ENCODE measurements at regions not wholly inside any gene's neighbourhood (a gene's known extent, or its start where the extent isn't known, plus 50 kb on each side); places are given as distances from the start of the nearest gene placed in this dataset.
"Not testable (repeated sequence)": the region's sequence is repeated elsewhere in the genome, so short reads cannot be mapped to it uniquely, and the experiment has no call there.

DNA sequence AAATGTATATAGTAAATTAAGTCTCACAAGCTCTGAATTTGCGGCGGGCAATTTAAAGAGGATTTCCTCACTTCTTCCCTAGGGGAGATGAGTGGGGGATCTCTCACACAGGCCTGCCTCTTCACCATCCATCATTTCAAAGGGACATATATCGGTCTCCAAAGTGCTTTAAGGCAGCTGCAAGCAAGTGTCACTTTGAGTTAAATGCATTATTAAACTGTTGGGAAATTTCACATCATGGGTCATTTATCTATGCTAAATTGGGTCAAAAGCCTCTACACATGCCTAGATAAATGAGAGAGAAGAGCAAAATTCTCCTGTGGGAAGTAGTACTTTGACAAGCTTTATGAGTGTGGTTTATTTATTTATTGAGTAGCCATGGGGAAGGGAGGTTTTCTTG lies 1106.1 kb upstream of the GOT2 start:
- no peak for TF ChIP-seq JUND (IDR thresholded peaks at IDR 0.05; ENCODE audit: low read depth)
- no peak for DNase-seq (ENCODE audit: low read depth in 1 of 2, low spot score in 1 of 2)
- in situ Hi-C loops (cut with HindIII; ENCODE audit: low pct_unique_long_range_greater_than_20kb, low sequenced_read_pairs) = no loop called here

DNA sequence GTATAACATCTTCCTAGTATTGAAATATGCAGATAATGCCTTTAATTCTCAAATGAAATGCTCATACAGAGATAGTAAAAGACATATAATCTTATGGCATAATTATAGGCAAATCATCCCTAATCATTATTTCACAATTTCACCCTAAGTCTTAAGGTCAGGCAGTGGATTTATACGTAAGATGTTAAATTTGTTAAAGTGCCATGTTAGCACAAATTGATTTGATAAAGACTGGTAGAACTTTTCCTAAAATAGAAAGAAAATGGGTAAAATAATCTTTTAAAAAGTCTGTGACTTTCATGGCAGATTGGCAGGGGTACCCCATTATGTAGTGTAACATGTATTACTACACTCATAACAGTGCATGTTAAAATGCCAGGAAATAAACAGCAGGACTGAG lies 1092.7 kb upstream of the GOT2 start:
- no peak for DNase-seq (ENCODE audit: low read depth in 1 of 2, low spot score in 1 of 2)
- no peak for TF ChIP-seq JUND (IDR thresholded peaks at IDR 0.05; ENCODE audit: low read depth)
- in situ Hi-C loops (cut with HindIII; ENCODE audit: low pct_unique_long_range_greater_than_20kb, low sequenced_read_pairs) = no loop called here

DNA sequence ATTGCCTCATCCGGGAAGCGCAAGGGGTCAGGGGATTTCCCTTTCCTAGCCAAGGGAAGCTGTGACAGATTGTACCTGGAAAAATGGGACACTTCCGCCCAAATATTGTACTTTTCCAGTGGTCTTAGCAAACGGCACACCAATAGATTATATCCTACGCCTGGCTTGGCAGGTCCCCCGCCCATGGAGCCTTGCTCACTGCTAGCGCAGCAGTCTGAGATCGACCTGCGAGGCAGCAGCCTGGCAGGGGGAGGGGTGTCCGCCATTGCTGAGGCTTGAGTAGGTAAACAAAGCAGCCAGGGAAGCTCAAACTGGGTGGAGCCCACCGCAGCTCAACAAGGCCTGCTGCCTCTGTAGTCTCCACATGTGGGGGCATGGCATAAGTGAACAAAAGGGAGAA lies 1075.4 kb upstream of the GOT2 start:
- in situ Hi-C loops (cut with HindIII; ENCODE audit: low pct_unique_long_range_greater_than_20kb, low sequenced_read_pairs); DNase-seq (ENCODE audit: low read depth in 1 of 2, low spot score in 1 of 2): not testable (repeated sequence)

DNA sequence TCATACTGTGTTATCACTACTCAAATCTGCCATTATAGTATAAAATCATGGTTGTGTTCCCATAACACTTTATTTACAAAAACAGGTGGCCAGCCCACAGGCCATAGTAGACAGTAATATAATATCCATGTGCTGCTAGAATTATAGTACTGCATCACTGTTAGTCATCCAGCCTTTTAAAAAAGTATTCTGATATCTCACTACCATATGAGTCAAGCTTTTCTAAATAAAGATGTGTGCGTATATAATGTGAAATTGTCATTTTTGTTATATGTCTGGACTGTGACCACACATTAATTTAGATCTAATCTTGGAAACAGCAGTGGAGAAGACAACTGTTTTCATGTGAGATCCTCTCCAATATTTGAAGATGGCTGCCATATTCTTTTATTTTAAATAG lies 1049.1 kb upstream of the GOT2 start:
- in situ Hi-C loops (cut with HindIII; ENCODE audit: low pct_unique_long_range_greater_than_20kb, low sequenced_read_pairs) = no loop called here
- DNase-seq (ENCODE audit: low read depth in 1 of 2, low spot score in 1 of 2) = no peak
- TF ChIP-seq JUND (IDR thresholded peaks at IDR 0.05; ENCODE audit: low read depth) = no peak

DNA sequence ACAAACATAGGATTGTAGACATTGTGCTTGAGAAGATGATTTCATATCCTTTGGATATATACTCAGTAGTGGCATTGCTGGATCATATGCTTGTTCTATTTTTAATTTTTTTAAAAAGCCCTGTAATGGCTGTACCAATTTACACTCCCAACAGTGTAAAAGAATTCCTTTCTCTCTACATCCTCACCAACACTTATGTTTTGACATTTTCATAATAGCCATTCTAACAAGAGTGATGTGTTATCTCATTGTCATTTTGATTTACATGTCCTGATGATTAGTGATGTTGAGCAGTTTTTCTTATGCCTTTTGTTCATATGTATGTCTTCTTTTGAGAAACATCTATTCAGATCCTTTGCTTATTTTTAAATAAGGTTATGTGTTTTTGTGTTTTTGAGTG lies 1039.2 kb upstream of the GOT2 start:
- no peak for DNase-seq (ENCODE audit: low read depth in 1 of 2, low spot score in 1 of 2)
- no peak for TF ChIP-seq JUND (IDR thresholded peaks at IDR 0.05; ENCODE audit: low read depth)
- in situ Hi-C loops (cut with HindIII; ENCODE audit: low pct_unique_long_range_greater_than_20kb, low sequenced_read_pairs) = no loop called here

DNA sequence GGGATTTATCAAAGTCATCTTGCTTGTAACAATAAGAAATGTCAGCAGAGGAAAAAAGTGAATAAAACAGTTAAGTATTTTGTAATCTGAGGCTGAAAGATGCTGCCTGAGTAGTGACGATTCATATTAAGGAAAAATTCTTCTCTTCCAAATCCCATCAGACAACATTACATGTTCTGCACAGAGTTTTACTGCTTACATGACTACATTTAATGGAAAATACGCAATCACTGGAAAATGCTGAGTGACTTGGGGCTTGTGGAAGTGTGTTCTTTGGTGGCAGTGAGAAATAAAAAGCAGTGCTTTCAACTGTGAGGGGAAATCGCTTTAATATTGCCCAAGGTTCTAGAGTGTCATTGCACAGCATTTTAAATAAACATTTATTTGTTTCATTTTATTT lies 1025.2 kb upstream of the GOT2 start:
- DNase-seq (ENCODE audit: low read depth in 1 of 2, low spot score in 1 of 2) = no peak
- in situ Hi-C loops (cut with HindIII; ENCODE audit: low pct_unique_long_range_greater_than_20kb, low sequenced_read_pairs) = no loop called here
- TF ChIP-seq JUND (IDR thresholded peaks at IDR 0.05; ENCODE audit: low read depth) = no peak

DNA sequence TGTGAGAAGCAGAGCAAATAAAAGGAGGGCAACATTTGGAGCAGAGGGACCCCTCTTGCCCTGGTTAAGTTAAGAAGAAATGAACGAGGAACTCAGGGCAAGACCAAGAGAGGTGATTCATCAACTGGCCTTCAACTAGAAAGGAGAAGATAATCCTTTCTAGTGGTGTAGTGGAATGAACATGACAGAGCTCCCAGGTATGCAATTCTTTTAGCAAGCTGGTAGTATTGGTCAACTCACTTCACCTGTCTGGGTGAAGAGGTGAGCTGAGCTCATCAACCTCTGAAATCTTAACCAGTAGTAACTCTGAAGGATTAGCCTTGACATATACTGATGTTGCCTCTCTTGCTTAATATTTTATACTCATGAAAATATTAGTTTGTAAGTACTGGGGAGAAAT lies 1024.7 kb upstream of the GOT2 start:
- in situ Hi-C loops (cut with HindIII; ENCODE audit: low pct_unique_long_range_greater_than_20kb, low sequenced_read_pairs) = no loop called here
- no peak for TF ChIP-seq JUND (IDR thresholded peaks at IDR 0.05; ENCODE audit: low read depth)
- DNase-seq (ENCODE audit: low read depth in 1 of 2, low spot score in 1 of 2) = no peak

DNA sequence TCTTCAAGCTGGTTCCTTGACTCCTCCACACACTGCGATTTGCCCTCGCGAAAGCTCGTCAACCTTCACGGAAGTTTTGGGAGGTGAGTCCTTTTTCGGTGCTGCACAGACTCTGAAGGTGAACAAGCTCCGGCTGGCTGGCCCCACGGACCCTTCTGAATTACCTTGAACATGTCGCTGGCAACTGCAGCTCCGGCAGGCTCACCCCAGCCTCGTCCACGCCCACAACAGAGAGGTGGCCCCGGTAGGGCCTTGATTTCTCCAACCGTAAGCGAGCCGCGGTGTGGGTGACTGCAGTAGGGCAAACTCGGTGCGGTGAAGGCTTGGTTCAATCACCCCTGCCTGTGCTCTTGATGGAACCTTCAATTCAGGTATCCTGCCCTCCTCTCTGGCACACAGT lies 1020.7 kb upstream of the GOT2 start:
- peak in 1 of 2 experiments; percentile 3 for DNase-seq (ENCODE audit: low read depth in 1 of 2, low spot score in 1 of 2)
- in situ Hi-C loops (cut with HindIII; ENCODE audit: low pct_unique_long_range_greater_than_20kb, low sequenced_read_pairs) = no loop called here
- TF ChIP-seq JUND (IDR thresholded peaks at IDR 0.05; ENCODE audit: low read depth) = no peak

DNA sequence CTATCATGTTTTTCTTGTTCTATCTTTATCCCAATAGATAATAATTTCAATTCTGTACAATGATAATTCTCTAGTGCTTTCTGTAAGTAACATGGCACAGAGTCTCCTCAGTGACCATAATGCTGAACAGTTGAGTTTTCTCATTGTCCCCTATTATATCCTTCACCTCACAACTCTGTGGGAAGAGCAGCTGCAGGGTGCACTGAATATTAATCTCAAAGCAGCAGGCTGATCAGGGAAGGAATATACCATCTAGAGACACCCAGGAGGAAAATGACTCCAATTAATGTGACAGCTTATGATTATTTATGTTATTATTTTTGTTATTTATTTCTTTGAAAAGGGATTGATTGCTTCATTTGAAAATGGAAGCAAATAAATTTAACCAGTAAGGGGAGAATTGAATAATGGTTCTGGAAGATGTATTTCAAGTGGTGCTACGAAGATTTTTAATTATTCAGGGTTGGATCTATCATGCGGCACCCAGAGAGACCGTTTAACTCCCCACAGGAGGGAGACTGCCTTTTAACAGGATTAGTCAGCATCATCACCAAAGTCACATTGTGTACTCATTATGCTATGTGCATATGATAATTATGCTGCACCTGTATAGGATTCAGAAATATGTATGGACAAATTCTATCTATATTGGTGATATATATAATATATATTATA lies 1015.7 kb upstream of the GOT2 start:
- no peak for DNase-seq (ENCODE audit: low read depth in 1 of 2, low spot score in 1 of 2)
- in situ Hi-C loops (cut with HindIII; ENCODE audit: low pct_unique_long_range_greater_than_20kb, low sequenced_read_pairs) = no loop called here
- no peak for TF ChIP-seq JUND (IDR thresholded peaks at IDR 0.05; ENCODE audit: low read depth)

DNA sequence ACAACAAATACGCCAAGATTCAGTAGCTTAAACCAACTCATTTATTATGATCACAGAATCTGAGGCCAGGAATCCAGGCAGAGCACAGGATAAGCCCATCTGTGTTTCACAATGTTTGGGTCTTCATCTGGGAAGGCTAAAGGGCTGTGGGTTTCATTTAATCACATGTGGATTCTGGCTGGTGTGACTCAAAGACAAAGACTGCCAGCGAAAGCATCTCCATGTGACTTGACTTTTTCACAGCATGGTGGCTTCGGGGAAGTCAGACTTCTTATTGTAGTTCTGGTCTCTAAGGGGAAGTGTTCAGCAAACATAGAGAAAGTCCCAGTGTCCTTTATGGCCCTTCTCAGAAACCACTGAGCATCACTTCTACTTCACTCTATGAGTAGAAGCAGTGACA lies 1014.4 kb upstream of the GOT2 start:
- in situ Hi-C loops (cut with HindIII; ENCODE audit: low pct_unique_long_range_greater_than_20kb, low sequenced_read_pairs) = no loop called here
- no peak for DNase-seq (ENCODE audit: low read depth in 1 of 2, low spot score in 1 of 2)
- no peak for TF ChIP-seq JUND (IDR thresholded peaks at IDR 0.05; ENCODE audit: low read depth)

DNA sequence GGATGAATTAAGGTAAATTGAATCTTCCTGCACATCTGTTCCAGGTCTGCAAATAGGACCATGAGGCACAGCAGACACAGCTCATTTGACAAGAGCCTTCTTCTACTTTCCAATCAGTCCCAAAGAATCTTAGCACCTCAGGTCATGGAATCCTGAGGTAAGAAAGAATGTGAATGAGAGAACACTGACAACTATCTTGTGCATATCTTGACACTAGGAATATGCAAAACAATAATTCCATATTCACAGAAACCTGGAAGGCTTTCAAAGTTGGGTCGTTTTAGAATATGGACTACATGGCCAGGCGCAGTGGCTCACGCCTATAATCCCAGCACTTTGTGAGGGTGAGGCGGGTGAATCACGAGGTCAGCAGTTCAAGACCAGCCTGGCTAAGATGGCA lies 1009.4 kb upstream of the GOT2 start:
- in situ Hi-C loops (cut with HindIII; ENCODE audit: low pct_unique_long_range_greater_than_20kb, low sequenced_read_pairs) = no loop called here
- DNase-seq (ENCODE audit: low read depth in 1 of 2, low spot score in 1 of 2) = no peak
- no peak for TF ChIP-seq JUND (IDR thresholded peaks at IDR 0.05; ENCODE audit: low read depth)

DNA sequence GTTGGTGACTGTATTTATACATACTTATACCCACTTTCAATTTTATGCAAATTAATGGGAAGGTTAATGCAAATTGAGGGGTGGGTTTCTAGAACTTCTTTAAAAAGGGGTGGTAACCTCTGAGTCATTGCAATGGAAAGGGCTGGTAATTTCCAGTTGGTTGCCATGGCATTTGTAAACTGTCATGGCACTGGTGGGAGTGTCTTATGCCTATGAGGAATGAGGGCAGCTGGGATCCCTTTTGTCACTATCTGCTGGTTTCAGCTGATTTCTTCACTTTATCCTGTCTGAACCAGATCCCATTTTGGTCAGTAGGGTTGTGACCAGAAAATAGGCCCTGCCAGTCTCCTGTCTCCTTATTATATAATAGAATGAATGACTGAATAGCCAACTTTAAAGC lies 1006.7 kb upstream of the GOT2 start:
- no peak for DNase-seq (ENCODE audit: low read depth in 1 of 2, low spot score in 1 of 2)
- TF ChIP-seq JUND (IDR thresholded peaks at IDR 0.05; ENCODE audit: low read depth) = no peak
- in situ Hi-C loops (cut with HindIII; ENCODE audit: low pct_unique_long_range_greater_than_20kb, low sequenced_read_pairs) = no loop called here

DNA sequence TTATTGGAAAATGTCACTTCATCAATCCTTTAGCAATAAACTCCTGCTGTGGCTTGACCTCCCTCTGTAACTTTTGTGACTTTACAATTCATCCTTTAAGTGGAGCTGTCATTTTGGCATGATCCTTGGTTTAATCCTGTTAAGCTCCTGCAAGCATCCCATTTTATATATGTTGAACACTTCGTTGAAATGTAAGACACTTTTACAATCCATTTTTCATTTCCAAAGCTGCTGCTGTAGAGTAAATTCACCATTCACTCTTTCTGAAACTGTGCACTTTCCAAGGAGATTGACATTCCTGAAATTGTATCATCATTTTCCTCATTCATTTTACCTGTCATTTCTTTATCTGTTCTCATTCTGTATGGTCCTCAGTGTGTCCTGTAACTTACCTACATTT lies 1003.2 kb upstream of the GOT2 start:
- in situ Hi-C loops (cut with HindIII; ENCODE audit: low pct_unique_long_range_greater_than_20kb, low sequenced_read_pairs) = no loop called here
- TF ChIP-seq JUND (IDR thresholded peaks at IDR 0.05; ENCODE audit: low read depth) = no peak
- DNase-seq (ENCODE audit: low read depth in 1 of 2, low spot score in 1 of 2) = no peak

DNA sequence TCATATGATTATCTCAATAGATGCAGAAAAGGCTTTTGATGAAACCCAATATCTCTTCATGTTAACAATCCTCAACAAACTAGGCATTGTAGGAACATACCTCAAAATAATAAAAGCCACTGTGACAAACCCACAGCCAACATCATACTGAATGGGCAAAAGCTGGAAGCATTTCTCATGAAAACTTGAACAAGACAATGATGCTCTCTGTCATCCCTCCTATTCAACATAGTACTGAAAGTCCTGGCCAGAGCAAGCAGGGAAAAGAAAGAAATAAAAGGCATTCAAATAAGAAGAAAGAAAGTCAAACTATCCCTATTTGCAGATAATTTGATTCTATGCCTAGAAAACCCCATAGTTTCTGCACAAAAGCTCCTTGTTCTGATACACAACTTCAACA lies 999.2 kb upstream of the GOT2 start:
- no peak for TF ChIP-seq JUND (IDR thresholded peaks at IDR 0.05; ENCODE audit: low read depth)
- in situ Hi-C loops (cut with HindIII; ENCODE audit: low pct_unique_long_range_greater_than_20kb, low sequenced_read_pairs) = no loop called here
- no peak for DNase-seq (ENCODE audit: low read depth in 1 of 2, low spot score in 1 of 2)
